ENCODE measurements at regions not wholly inside any gene's neighbourhood (a gene's known extent, or its start where the extent isn't known, plus 50 kb on each side); places are given as distances from the start of the nearest gene placed in this dataset.

- peak; percentile 95 for DNase-seq (ENCODE audit: low read depth)
- H3K4me3 ChIP-seq (ENCODE audit: low read depth, low read length) = no peak overlapping the region
- no peak for TF ChIP-seq CTCF (IDR thresholded peaks at IDR 0.05; ENCODE audit: insufficient read depth, low read depth, low read length)
Measured at GRCh38 chr5:57692582-57693487, 210.2 kb upstream of the ACTBL2 start.

DNA sequence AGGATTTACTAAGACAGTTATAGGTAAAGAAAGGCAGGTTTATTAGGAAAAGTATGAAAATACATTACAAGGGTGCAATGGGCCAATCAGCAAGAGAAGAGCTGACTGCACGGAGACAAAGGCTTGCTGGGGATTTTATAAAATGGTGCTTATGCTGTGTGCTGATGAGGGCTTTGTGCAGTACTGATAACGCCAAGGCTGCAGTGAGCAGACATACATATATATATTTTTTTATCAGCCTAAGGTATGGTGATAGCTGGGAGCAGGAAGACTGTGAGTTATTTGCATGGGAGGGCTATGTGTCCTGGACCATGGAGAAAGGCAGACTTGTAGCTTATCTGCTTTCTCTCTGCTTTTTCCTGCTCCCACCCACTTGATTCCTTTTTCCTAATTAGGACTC lies 208.1 kb upstream of the ACTBL2 start:
- no peak for DNase-seq (ENCODE audit: low read depth)
- no peak overlapping the region for H3K4me3 ChIP-seq (ENCODE audit: low read depth, low read length)
- no peak for TF ChIP-seq CTCF (IDR thresholded peaks at IDR 0.05; ENCODE audit: insufficient read depth, low read depth, low read length)

DNA sequence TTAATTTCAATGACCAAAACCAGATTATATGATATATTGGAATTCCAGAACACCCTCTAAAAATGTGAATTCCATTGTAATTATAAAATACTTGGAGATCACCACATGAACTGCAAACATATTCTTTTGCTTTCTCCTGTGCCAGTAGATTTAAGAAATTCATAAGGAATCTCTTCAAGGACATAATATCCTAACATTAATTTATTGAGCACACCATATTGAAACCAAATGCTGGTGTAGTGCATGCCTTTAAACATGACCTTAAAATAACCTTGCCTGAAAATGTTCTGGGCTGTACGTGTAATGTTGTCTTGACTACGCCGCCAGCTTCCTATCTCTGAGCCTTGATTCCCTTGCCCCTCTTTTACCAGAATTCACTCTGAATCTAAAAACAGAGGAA lies 205.0 kb upstream of the ACTBL2 start:
- no peak for TF ChIP-seq CTCF (IDR thresholded peaks at IDR 0.05; ENCODE audit: insufficient read depth, low read depth, low read length)
- H3K4me3 ChIP-seq (ENCODE audit: low read depth, low read length) = no peak overlapping the region
- DNase-seq (ENCODE audit: low read depth) = no peak

- no peak for DNase-seq (ENCODE audit: low read depth)
- no peak overlapping the region for H3K4me3 ChIP-seq (ENCODE audit: low read depth, low read length)
- no peak for TF ChIP-seq CTCF (IDR thresholded peaks at IDR 0.05; ENCODE audit: insufficient read depth, low read depth, low read length)
Measured at GRCh38 chr5:57685516-57686255, 203.1 kb upstream of the ACTBL2 start.

DNA sequence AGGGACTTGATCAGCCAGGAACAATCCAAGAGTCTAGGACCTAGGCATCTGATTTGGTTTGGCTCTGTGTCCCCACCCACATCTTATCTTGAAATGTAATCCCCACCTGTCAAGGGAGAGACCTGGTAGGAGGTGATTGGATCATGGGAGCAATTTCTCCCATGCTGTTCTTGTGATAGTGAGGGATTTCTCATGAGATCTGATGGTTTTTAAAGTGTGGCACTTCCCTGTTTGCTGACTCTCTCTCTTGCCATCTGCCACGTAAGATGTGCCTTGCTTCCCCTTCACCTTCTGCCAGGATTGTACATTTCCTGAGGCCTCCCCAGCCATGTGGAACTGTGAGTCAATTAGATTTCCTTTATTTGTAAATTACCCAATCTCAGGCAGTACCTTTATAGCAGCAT lies 201.7 kb upstream of the ACTBL2 start:
- TF ChIP-seq CTCF (IDR thresholded peaks at IDR 0.05; ENCODE audit: insufficient read depth, low read depth, low read length) = no peak
- no peak overlapping the region for H3K4me3 ChIP-seq (ENCODE audit: low read depth, low read length)
- no peak for DNase-seq (ENCODE audit: low read depth)

DNA sequence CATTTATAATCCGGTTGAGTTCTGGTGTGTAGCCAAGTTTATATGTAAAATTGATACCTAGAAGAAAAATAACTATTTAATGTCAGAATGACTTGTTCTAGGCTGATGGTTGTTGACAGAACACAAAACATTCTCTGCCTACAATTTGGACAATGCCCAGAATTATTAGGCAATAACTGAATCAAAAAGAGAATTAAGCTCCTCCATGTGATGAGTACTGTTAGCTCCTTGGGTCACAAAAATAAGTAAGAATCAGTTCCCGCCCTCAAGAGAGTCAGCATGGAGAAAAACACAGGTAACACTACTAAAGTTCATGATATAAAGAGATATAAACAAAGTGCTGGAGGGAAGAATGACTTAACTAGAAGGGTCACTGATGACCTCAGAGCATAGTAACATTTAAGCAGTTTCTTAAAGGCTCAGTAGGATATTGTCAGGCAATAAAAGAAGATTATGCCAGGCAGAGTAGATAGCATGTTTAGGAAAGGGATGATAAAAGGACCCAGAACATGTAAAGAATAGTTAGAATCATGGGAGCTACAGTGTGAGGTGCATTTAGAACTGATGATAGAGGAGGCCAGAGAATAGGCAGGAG lies 200.5 kb upstream of the ACTBL2 start:
- no peak for TF ChIP-seq CTCF (IDR thresholded peaks at IDR 0.05; ENCODE audit: insufficient read depth, low read depth, low read length)
- peak; percentile 40 for DNase-seq (ENCODE audit: low read depth)
- H3K4me3 ChIP-seq (ENCODE audit: low read depth, low read length) = no peak overlapping the region
